Esophagus muscularis mucosa (tissue), 4 donors: ENCODE measurements at regions not wholly inside any gene's neighbourhood (a gene's known extent, or its start where the extent isn't known, plus 50 kb on each side); places are given as distances from the start of the nearest gene placed in this dataset.

ENCODE experiments used
- DNase-seq: peaks from one replicate; pipeline ENCODE4 v3.0.0-alpha.2; 2017; ENCODE audit errors: extremely low spot score
- H3K27ac ChIP-seq, 4 donors: fragments of 200-600 bp; sonication (generic); replicated peaks in 1 of 4; 1 replicate in 3 of 4; 2 replicates in 1 of 4; pipeline ENCODE4 v1.5.1; 2016 to 2019; ENCODE audit warnings: mild to moderate bottlenecking in 1 of 4
- H3K27me3 ChIP-seq, 4 donors: fragments of 200-600 bp; sonication (generic); one replicate each; pipeline versions ENCODE4 v1.5.1 to v1.6.0; 2016 to 2019
- H3K36me3 ChIP-seq, 4 donors: fragments of 200-600 bp; sonication (generic); one replicate each; pipeline ENCODE4 v1.5.1; 2016 to 2019
- H3K4me1 ChIP-seq, 4 donors: fragments of 200-600 bp; sonication (generic); one replicate each; pipeline ENCODE4 v1.5.1; 2016 to 2019
- H3K4me3 ChIP-seq, 4 donors: fragments of 200-600 bp; sonication (generic); 1 replicate in 2 of 4; 2 replicates in 2 of 4; pipeline ENCODE4 v1.5.1; 2016 to 2019; ENCODE audit warnings: mild to moderate bottlenecking in 4 of 4, moderate library complexity in 1 of 4
- H3K9me3 ChIP-seq, 4 donors: fragments of 200-600 bp; sonication (generic); 1 replicate in 3 of 4; 2 replicates in 1 of 4; pipeline ENCODE4 v1.5.1; 2016 to 2019
- EP300 ChIP-seq: sonication (generic); formaldehyde crosslinking; IDR thresholded peaks from one replicate; pipeline ENCODE4 v1.6.1; 2017; ENCODE audit warnings: antibody characterized with exemption
- POLR2A ChIP-seq: fragments of 450-650 bp; IDR thresholded peaks from one replicate; pipeline ENCODE4 v1.6.1; 2017; ENCODE audit warnings: antibody characterized with exemption, moderate library complexity, mild to moderate bottlenecking, low read depth
- POLR2AphosphoS5 ChIP-seq, 2 donors: sonication (generic); formaldehyde crosslinking; IDR thresholded peaks; one replicate each; pipeline ENCODE4 v1.6.1; 2017; ENCODE audit warnings: antibody characterized with exemption in 2 of 2
- WGBS: methylation state at CpG from one replicate; pipeline ENCODE4 v1.1.5; 2018; 5-methylcytosine and 5-hydroxymethylcytosine counted together
- intact Hi-C: fragments of 100-400 bp; cut with DNase I; formaldehyde crosslinking; loops from one replicate; pipeline ENCODE4 v1.15.1; 2023
- TF ChIP-seq, protein P1 (sequence below), 3 experiments: fragments of 200-600 bp in 2 of 3; fragments of 450-650 bp in 1 of 3; sonication (generic) in 2 of 3; IDR thresholded peaks; one replicate each; pipeline ENCODE4 v1.5.1; 2017 to 2019; ENCODE audit warnings: antibody characterized with exemption in 3 of 3, mild to moderate bottlenecking in 2 of 3, moderate library complexity in 1 of 3

DNA sequence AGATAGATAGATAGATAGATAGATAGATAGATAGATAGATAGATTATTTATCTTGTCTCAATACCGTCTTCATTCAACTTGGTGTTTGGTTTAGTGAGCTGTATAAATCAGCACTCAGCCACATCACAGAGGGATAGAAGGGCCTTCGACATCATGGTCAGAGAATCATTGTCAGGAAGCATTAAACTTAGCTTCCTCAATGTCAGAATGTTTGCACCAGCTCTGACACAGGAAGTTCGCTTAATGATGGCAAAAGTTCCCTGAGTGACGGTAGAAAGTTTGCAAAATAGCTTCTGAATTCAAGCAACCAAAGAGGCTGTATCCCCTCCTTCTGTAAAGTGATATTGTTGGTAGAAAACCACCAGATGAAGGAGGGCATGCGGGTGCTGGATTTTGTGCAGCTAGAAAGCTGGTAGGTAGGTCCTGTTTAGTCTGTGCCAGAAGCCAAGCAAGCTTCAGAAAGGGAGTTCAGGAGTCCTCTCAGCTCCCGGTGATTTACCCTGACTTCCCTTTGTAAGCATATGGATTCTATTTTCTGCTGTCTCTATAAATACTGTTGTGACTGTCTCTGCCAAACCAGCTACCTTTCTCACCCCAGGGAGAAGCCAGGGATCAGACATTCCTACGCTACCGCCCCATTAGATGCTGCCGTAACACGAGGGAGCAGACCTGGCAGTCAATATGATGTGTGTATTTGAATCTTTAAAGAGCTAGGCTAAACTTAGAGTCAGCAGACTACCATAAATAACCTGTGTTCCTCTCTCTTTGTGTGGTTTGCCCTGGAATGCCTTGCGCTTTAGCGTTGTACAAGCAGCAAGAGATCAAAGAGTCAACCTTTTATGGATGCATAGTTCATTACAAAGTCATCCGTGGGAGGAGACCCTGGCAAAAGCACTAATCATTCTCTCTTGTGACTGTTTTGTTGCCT, 200.5 kb upstream of the KIAA1217 start:
- Histone ChIP-seq H3K36me3 (no peaks in the 10 kb centered on the region), H3K4me1 (peaks cover 0 to 9% (median 7%) of the 10 kb centered on the region in 4 donors), H3K4me3 (no peak overlapping the region), H3K27me3 (no peaks in the 10 kb centered on the region), H3K9me3 (no peaks in the 10 kb centered on the region), H3K27ac (no peak overlapping the region)
- TF ChIP-seq EP300 (no peak), POLR2AphosphoS5 (IDR thresholded peaks at IDR 0.05) (no peak), POLR2A (no peak)
- TF ChIP-seq, protein P1, sequence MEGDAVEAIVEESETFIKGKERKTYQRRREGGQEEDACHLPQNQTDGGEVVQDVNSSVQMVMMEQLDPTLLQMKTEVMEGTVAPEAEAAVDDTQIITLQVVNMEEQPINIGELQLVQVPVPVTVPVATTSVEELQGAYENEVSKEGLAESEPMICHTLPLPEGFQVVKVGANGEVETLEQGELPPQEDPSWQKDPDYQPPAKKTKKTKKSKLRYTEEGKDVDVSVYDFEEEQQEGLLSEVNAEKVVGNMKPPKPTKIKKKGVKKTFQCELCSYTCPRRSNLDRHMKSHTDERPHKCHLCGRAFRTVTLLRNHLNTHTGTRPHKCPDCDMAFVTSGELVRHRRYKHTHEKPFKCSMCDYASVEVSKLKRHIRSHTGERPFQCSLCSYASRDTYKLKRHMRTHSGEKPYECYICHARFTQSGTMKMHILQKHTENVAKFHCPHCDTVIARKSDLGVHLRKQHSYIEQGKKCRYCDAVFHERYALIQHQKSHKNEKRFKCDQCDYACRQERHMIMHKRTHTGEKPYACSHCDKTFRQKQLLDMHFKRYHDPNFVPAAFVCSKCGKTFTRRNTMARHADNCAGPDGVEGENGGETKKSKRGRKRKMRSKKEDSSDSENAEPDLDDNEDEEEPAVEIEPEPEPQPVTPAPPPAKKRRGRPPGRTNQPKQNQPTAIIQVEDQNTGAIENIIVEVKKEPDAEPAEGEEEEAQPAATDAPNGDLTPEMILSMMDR (IDR thresholded peaks at IDR 0.05), result no peak
- intact Hi-C loops, result no loop called here
- 28% methylated on average over 13 of the region's 13 CpGs for WGBS
- no peak for DNase-seq

DNA sequence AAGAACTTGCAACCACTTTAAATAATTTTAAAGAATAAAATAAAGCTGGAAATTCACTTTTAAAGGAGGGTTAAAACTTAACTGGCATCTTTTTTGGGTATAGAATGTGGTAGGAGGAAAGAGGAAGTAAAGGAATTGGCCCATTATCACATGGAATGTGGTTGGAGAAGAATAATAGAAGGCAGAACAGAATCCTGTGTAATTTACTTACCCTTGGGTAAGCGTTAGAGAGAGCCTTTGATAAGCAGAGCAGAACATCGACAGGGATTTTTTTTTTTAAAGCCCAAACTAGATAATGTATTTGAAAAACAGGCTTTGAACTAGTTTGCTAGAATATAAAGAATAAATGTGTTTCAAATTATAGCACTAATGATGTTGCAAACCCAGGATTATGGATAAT, 199.8 kb upstream of the KIAA1217 start:
- intact Hi-C loops, result no loop called here
- Histone ChIP-seq H3K27ac (no peak overlapping the region), H3K4me1 (peaks cover 0 to 9% (median 7%) of the 10 kb centered on the region in 4 donors), H3K27me3 (no peaks in the 10 kb centered on the region), H3K9me3 (no peaks in the 10 kb centered on the region), H3K4me3 (no peak overlapping the region), H3K36me3 (no peaks in the 10 kb centered on the region)
- DNase-seq, result no peak
- TF ChIP-seq POLR2AphosphoS5 (IDR thresholded peaks at IDR 0.05) (no peak), EP300 (no peak), POLR2A (no peak)
- TF ChIP-seq, protein P1 (IDR thresholded peaks at IDR 0.05), result no peak
- 68% methylated on average over 2 of the region's 2 CpGs for WGBS

- H3K27ac ChIP-seq, result no peak overlapping the region
- no peaks in the 10 kb centered on the region for H3K9me3 ChIP-seq
- no peak for DNase-seq
- H3K36me3 ChIP-seq, result no peaks in the 10 kb centered on the region
- WGBS, result 75% methylated on average over 1 of the region's 1 CpG
- H3K4me3 ChIP-seq, result no peak overlapping the region
- peaks cover 0 to 9% (median 7%) of the 10 kb centered on the region in 4 donors for H3K4me1 ChIP-seq
- TF ChIP-seq, protein P1 (IDR thresholded peaks at IDR 0.05), result no peak
- TF ChIP-seq POLR2AphosphoS5 (IDR thresholded peaks at IDR 0.05) (no peak), EP300 (no peak), POLR2A (no peak)
- intact Hi-C loops, result no loop called here
- no peaks in the 10 kb centered on the region for H3K27me3 ChIP-seq
These were observed 199.2 kb upstream of the KIAA1217 start for GRCh38 chr10:24009736-24010135.

GRCh38 chr10:24010436-24010970, 198.4 kb upstream of the KIAA1217 start:
- Histone ChIP-seq H3K36me3 (no peaks in the 10 kb centered on the region), H3K27ac (no peak overlapping the region), H3K9me3 (no peaks in the 10 kb centered on the region), H3K27me3 (no peaks in the 10 kb centered on the region), H3K4me3 (no peak overlapping the region), H3K4me1 (peaks cover 0 to 9% (median 7%) of the 10 kb centered on the region in 4 donors)
- TF ChIP-seq POLR2AphosphoS5 (IDR thresholded peaks at IDR 0.05), result no peak
- TF ChIP-seq EP300, result no peak
- TF ChIP-seq, protein P1 (IDR thresholded peaks at IDR 0.05), result no peak
- TF ChIP-seq POLR2A, result no peak
- intact Hi-C loops, result no loop called here
- no peak for DNase-seq
- 77% methylated on average over 4 of the region's 4 CpGs for WGBS
